ENCODE measurements at regions not wholly inside any gene's neighbourhood (a gene's known extent, or its start where the extent isn't known, plus 50 kb on each side); places are given as distances from the start of the nearest gene placed in this dataset.

GRCh38 chr3:117120014-117120413 is 410.4 kb downstream of the TUSC7 start:
- no peak for TF ChIP-seq POLR2A (IDR thresholded peaks at IDR 0.05)
- TF ChIP-seq CTCF (IDR thresholded peaks at IDR 0.05), result no peak

Measured in lower leg skin (tissue), 3 donors.